GM12878 (cell line): ENCODE measurements at regions not wholly inside any gene's neighbourhood (a gene's known extent, or its start where the extent isn't known, plus 50 kb on each side); places are given as distances from the start of the nearest gene placed in this dataset.

Experiments used
- ATAC-seq: fragments of 200-7000 bp; cut with Tn5 transposase; 3 replicates; pipeline ENCODE4 v1.9.1; 2020; ENCODE audit warnings: mild to moderate bottlenecking, moderate library complexity
- BruUV-seq: library from RNA; stranded (reverse); fragments of 400-500 nt; replicated peaks from 2 replicates; lab custom pipeline; 2021; lab: Mats Ljungman, UMichigan
- CTCF ChIA-PET: fragments of 300-600 bp; sonication (Branson Sonifier 250); formaldehyde crosslinking; extraction: SDS; loops from one replicate; lab custom pipeline; 2021; ENCODE audit warnings: inconsistent platforms; lab: Yijun Ruan, JAX
- POLR2A ChIA-PET: fragments of 350-600 bp; formaldehyde crosslinking; extraction: SDS; loops from one replicate; lab custom pipeline; 2021; ENCODE audit warnings: inconsistent platforms; lab: Charles Lee
- RAD21 ChIA-PET: fragments of 300-600 bp; sonication (Branson Sonifier 250); formaldehyde crosslinking; loops from one replicate; lab custom pipeline; 2023; ENCODE audit warnings: antibody characterized with exemption; ENCODE audit not compliant: unreplicated experiment; lab: Charles Lee
- SMC1A ChIA-PET: fragments of 300-600 bp; sonication (Branson Sonifier 250); formaldehyde crosslinking; loops from one replicate; lab custom pipeline; 2023; ENCODE audit not compliant: unreplicated experiment, uncharacterized antibody; lab: Charles Lee
- DNase-seq: peaks from one replicate; pipeline ENCODE4 v3.0.0-alpha.2; 2011; ENCODE audit warnings: low read depth, low spot score
- FAIRE-seq: peaks from 3 replicates; lab custom pipeline; 2011; peaks lifted over from hg19 to GRCh38; lab: Jason Lieb, UNC
- H2AFZ ChIP-seq: 2 replicates; pipeline ENCODE4 v1.6.0; 2011; ENCODE audit warnings: low read depth, low read length, control low read depth; ENCODE audit not compliant: control insufficient read depth
- H3K27ac ChIP-seq: 2 replicates; pipeline ENCODE4 v1.5.1; 2011; ENCODE audit warnings: control low read depth; ENCODE audit not compliant: control insufficient read depth, insufficient read depth
- H3K27me3 ChIP-seq, 2 experiments: replicated peaks in 1 of 2; 2 replicates each; pipeline versions ENCODE4 v1.6.0 to v1.6.1; 2011; ENCODE audit warnings: low read length in 1 of 2; ENCODE audit not compliant: control insufficient read depth in 2 of 2, insufficient read depth in 2 of 2
- H3K36me3 ChIP-seq, 2 experiments: 2 replicates each; pipeline ENCODE4 v1.5.1; 2011; ENCODE audit warnings: low read length in 1 of 2; ENCODE audit not compliant: control insufficient read depth in 2 of 2, insufficient read depth in 2 of 2
- H3K4me1 ChIP-seq: 2 replicates; pipeline ENCODE4 v1.6.1; 2011; ENCODE audit warnings: mild to moderate bottlenecking, low read length, moderate library complexity, mixed read lengths; ENCODE audit not compliant: control insufficient read depth, insufficient read depth
- H3K4me2 ChIP-seq: 2 replicates; pipeline ENCODE4 v1.6.0; 2011; ENCODE audit warnings: control low read depth; ENCODE audit not compliant: control insufficient read depth, insufficient read depth
- H3K4me3 ChIP-seq: fragments of 200-600 bp; sonication (generic); 2 replicates; pipeline ENCODE4 v1.5.1; 2016
- H3K79me2 ChIP-seq: 2 replicates; pipeline ENCODE4 v1.6.0; 2011; ENCODE audit warnings: low read length; ENCODE audit not compliant: control insufficient read depth, insufficient read depth
- H3K9ac ChIP-seq: 2 replicates; pipeline ENCODE4 v1.8.0; 2011; ENCODE audit warnings: low read length, control low read depth, mixed read lengths; ENCODE audit not compliant: control insufficient read depth, insufficient read depth
- H3K9me3 ChIP-seq: replicated peaks from 3 replicates; pipeline ENCODE4 v1.5.1; 2011; ENCODE audit warnings: mild to moderate bottlenecking, low read length; ENCODE audit not compliant: control insufficient read depth, insufficient read depth
- H4K20me1 ChIP-seq: 2 replicates; pipeline ENCODE4 v1.6.0; 2011; ENCODE audit not compliant: control insufficient read depth, insufficient read depth
- BMI1 ChIP-seq: fragments of 450-650 bp; IDR thresholded peaks from 2 replicates; pipeline ENCODE4 v1.6.1; 2016; ENCODE audit warnings: mild to moderate bottlenecking, moderate library complexity, borderline replicate concordance
- E2F8 ChIP-seq: fragments of 450-650 bp; IDR thresholded peaks from 2 replicates; pipeline ENCODE4 v1.6.1; 2018; ENCODE audit warnings: mild to moderate bottlenecking, low read depth, moderate library complexity; ENCODE audit not compliant: partially characterized antibody
- ESRRA ChIP-seq: IDR thresholded peaks from 2 replicates; pipeline ENCODE4 v1.6.1; 2012; ENCODE audit warnings: mild to moderate bottlenecking, low read length, improper control_type of control experiment
- FOXM1 ChIP-seq: IDR thresholded peaks from 2 replicates; pipeline ENCODE4 v1.6.1; 2012; ENCODE audit warnings: low read depth, mild to moderate bottlenecking, inconsistent platforms, low read length, moderate library complexity
- GATAD2B ChIP-seq: fragments of 450-650 bp; conservative IDR thresholded peaks from 2 replicates; pipeline ENCODE4 v1.6.1; 2017; ENCODE audit warnings: low read depth, mild to moderate bottlenecking, moderate library complexity
- IKZF1 ChIP-seq: fragments of 450-650 bp; conservative IDR thresholded peaks from 2 replicates; pipeline ENCODE4 v1.6.1; 2017; ENCODE audit warnings: antibody characterized with exemption, mild to moderate bottlenecking
- IRF5 ChIP-seq: fragments of 450-650 bp; IDR thresholded peaks from 2 replicates; pipeline ENCODE4 v1.6.1; 2017; ENCODE audit warnings: borderline replicate concordance
- MEF2A ChIP-seq: IDR thresholded peaks from 2 replicates; pipeline ENCODE4 v1.6.1; 2011; ENCODE audit warnings: low read depth, mild to moderate bottlenecking, low read length, moderate library complexity; ENCODE audit not compliant: insufficient read depth
- MEF2B ChIP-seq: fragments of 450-650 bp; IDR thresholded peaks from 2 replicates; pipeline ENCODE4 v1.6.1; 2018; ENCODE audit warnings: mild to moderate bottlenecking, moderate library complexity; ENCODE audit not compliant: partially characterized antibody, poor library complexity, severe bottlenecking
- MTA2 ChIP-seq: fragments of 450-650 bp; IDR thresholded peaks from 2 replicates; pipeline ENCODE4 v1.6.1; 2016; ENCODE audit warnings: low read depth, mild to moderate bottlenecking, moderate library complexity
- NFIC ChIP-seq: IDR thresholded peaks from 2 replicates; pipeline ENCODE4 v1.6.1; 2012; ENCODE audit warnings: low read depth, mild to moderate bottlenecking, inconsistent platforms, low read length, moderate library complexity
- NFYB ChIP-seq: IDR thresholded peaks from 2 replicates; pipeline ENCODE4 v1.6.1; 2011; ENCODE audit warnings: low read depth, mild to moderate bottlenecking, low read length, improper control_type of control experiment, moderate library complexity; ENCODE audit not compliant: insufficient read depth
- RB1 ChIP-seq: fragments of 450-650 bp; formaldehyde crosslinking; IDR thresholded peaks from 2 replicates; pipeline ENCODE4 v1.6.1; 2017; ENCODE audit warnings: mild to moderate bottlenecking, borderline replicate concordance
- RUNX3 ChIP-seq: IDR thresholded peaks from 2 replicates; pipeline ENCODE4 v1.6.1; 2012; ENCODE audit warnings: low read length, inconsistent platforms
- SPI1 ChIP-seq: IDR thresholded peaks from 2 replicates; pipeline ENCODE4 v1.6.1; 2011; ENCODE audit warnings: low read depth, mild to moderate bottlenecking, low read length, moderate library complexity, borderline replicate concordance; ENCODE audit not compliant: insufficient read depth
- TAF1 ChIP-seq: IDR thresholded peaks from 2 replicates; pipeline ENCODE4 v1.6.1; 2011; ENCODE audit warnings: mild to moderate bottlenecking, low read depth, low read length, borderline replicate concordance
- TARDBP ChIP-seq: IDR thresholded peaks from 2 replicates; pipeline ENCODE4 v1.6.1; 2016; ENCODE audit warnings: borderline replicate concordance
- ZNF207 ChIP-seq: fragments of 450-650 bp; IDR thresholded peaks from 2 replicates; pipeline ENCODE4 v1.6.1; 2014; ENCODE audit warnings: antibody characterized with exemption, mild to moderate bottlenecking, borderline replicate concordance
- WGBS: methylation state at CpG from one replicate; pipeline ENCODE4 v1.1.6; 2016; ENCODE audit warnings: low lambda C conversion rate; ENCODE audit not compliant: insufficient replicate concordance, insufficient coverage; ENCODE audit errors: missing lambda C conversion rate; 5-methylcytosine and 5-hydroxymethylcytosine counted together
- in situ Hi-C: fragments of 300-500 bp; cut with MboI; formaldehyde crosslinking; loops from 9 replicates; pipeline ENCODE4 v1.14.3; 2018; ENCODE audit warnings: mixed read lengths
- intact Hi-C: fragments of 100-400 bp; cut with micrococcal nuclease; formaldehyde crosslinking; loops from one replicate; pipeline ENCODE4 v1.14.2; 2022; ENCODE audit not compliant: unreplicated experiment

- DNase-seq (no peak), ATAC-seq (peak; percentile 38), FAIRE-seq (no peak)
- intact Hi-C loops (loop anchor here (5.0 to 10.0 kb wide), 3 partner anchors 329 to 856 kb away; no protein-coding TSS in a partner anchor), in situ Hi-C loops (no loop called here)
- H3K4me1 ChIP-seq, result peaks cover 38% of the 10 kb centered on the region
- no peaks in the 10 kb centered on the region; the same call in 2 of the 3 replicates for H3K9me3 ChIP-seq
- no peaks in the 10 kb centered on the region for H3K27me3 ChIP-seq
- POLR2A ChIA-PET, result interaction anchor here (1.1 to 1.4 kb wide), 2 partner anchors 34 to 51 kb away, joined by 3 to 6 read pairs; no protein-coding TSS in a partner anchor
- H3K9ac ChIP-seq, result 0 out of 2 replicates have a peak overlapping the region, but pooled peaks have one; percentile 7
- RAD21 ChIA-PET, result interaction anchor here (0.6 to 4.4 kb wide), 16 partner anchors 14 to 442 kb away, joined by 3 to 26 read pairs (median 4); partner anchors contain the start of gene SOX4
- CTCF ChIA-PET, result interaction anchor here (0.6 to 1.4 kb wide), 5 partner anchors 7 to 118 kb away, joined by 3 to 5 read pairs (median 3); no protein-coding TSS in a partner anchor
- SMC1A ChIA-PET, result interaction anchor here (0.6 to 5.5 kb wide), 24 partner anchors 8 to 860 kb away, joined by 3 to 55 read pairs (median 5); no protein-coding TSS in a partner anchor
- peak overlapping the region; percentile 53 for H3K4me2 ChIP-seq
- TSS peak; percentile 78 for BruUV-seq
- no peaks in the 10 kb centered on the region for H3K36me3 ChIP-seq
- peak overlapping the region; percentile 55 for H3K27ac ChIP-seq
- WGBS, result 63% methylated on average over 7 of the region's 7 CpGs
- H3K79me2 ChIP-seq, result no peaks in the 10 kb centered on the region
- H3K4me3 ChIP-seq, result no peak overlapping the region
- no peaks in the 10 kb centered on the region for H4K20me1 ChIP-seq
- H2AFZ ChIP-seq, result peak overlapping the region; percentile 75
- 0 out of 2 replicates have a peak, but pooled peaks have one; percentile 39 for TF ChIP-seq TAF1
- TF ChIP-seq BMI1, result no peak
- TF ChIP-seq MEF2A, result no peak
- peak; percentile 28; the same call in 1 of the 2 replicates for TF ChIP-seq SPI1
- TF ChIP-seq IKZF1, result peak; percentile 37; the same call in 1 of the 2 replicates
- no peak for TF ChIP-seq IRF5
- peak; percentile 26; the same call in 1 of the 2 replicates for TF ChIP-seq FOXM1
- TF ChIP-seq ZNF207, result no peak
- no peak for TF ChIP-seq GATAD2B
- TF ChIP-seq E2F8, result no peak
- TF ChIP-seq MTA2, result peak; percentile 78
- no peak for TF ChIP-seq RB1
- TF ChIP-seq MEF2B, result peak; percentile 31
- no peak for TF ChIP-seq NFYB
- peak; percentile 45; the same call in 1 of the 2 replicates for TF ChIP-seq NFIC
- no peak for TF ChIP-seq ESRRA
- TF ChIP-seq TARDBP, result no peak
- peak; percentile 17; the same call in 1 of the 2 replicates for TF ChIP-seq RUNX3
Observed at GRCh38 chr6:22028403-22029090, 268.3 kb downstream of the PRL start.
